T-cell (primary cell): ENCODE measurements at regions not wholly inside any gene's neighbourhood (a gene's known extent, or its start where the extent isn't known, plus 50 kb on each side); places are given as distances from the start of the nearest gene placed in this dataset.

ENCODE experiments used
- ATAC-seq, 4 experiments: fragments of 200-7000 bp in 3 of 4; fragments of 150-1000 bp in 1 of 4; cut with Tn5 transposase; replicated peaks in 1 of 4; 1 replicate in 3 of 4; 2 replicates in 1 of 4; pipeline ENCODE4 v1.10.0; 2021; ENCODE audit warnings: moderate library complexity in 3 of 4, mild to moderate bottlenecking in 2 of 4, moderate number of reproducible peaks in 1 of 4
- CTCF ChIA-PET, 2 donors: fragments of 300-600 bp; sonication (Branson Sonifier 250); formaldehyde crosslinking; loops; one replicate each; lab custom pipeline; 2022; ENCODE audit warnings: antibody characterized with exemption in 2 of 2; lab: Charles Lee
- POLR2A ChIA-PET, 2 donors: fragments of 300-600 bp; sonication (Branson Sonifier 250); formaldehyde crosslinking; loops; one replicate each; lab custom pipeline; 2022; ENCODE audit warnings: antibody characterized with exemption in 2 of 2; lab: Charles Lee
- DNase-seq, 35 experiments: peaks; one replicate each; pipeline versions ENCODE4 v3.0.0 to v3.0.0-alpha.2; 2013 to 2023
- H3K27ac ChIP-seq: one replicate; pipeline ENCODE4 v1.5.1; 2013; ENCODE audit warnings: low read length
- H3K27me3 ChIP-seq, 2 experiments: replicated peaks in 1 of 2; 1 replicate in 1 of 2; 2 replicates in 1 of 2; pipeline versions ENCODE4 v1.6.1 to v1.7.0; 2013; ENCODE audit warnings: low read length in 1 of 2, mixed read lengths in 1 of 2; ENCODE audit not compliant: control insufficient read depth in 2 of 2, insufficient read depth in 2 of 2; ENCODE audit errors: extremely low read depth in 1 of 2
- H3K36me3 ChIP-seq, 2 donors: 1 replicate in 1 of 2; 2 replicates in 1 of 2; pipeline versions ENCODE4 v1.6.1 to v1.7.0; 2013; ENCODE audit warnings: low read length in 1 of 2; ENCODE audit not compliant: control insufficient read depth in 2 of 2, insufficient read depth in 1 of 2; ENCODE audit errors: extremely low read depth in 1 of 2
- H3K4me1 ChIP-seq, 2 experiments: 1 replicate in 1 of 2; 2 replicates in 1 of 2; pipeline versions ENCODE4 v1.6.1 to v1.7.0; 2013; ENCODE audit warnings: low read length in 2 of 2, mixed read lengths in 1 of 2; ENCODE audit not compliant: insufficient read depth in 2 of 2, control insufficient read depth in 1 of 2; ENCODE audit errors: extremely low read depth in 1 of 2
- H3K4me3 ChIP-seq, 2 donors: 1 replicate in 1 of 2; 2 replicates in 1 of 2; pipeline versions ENCODE4 v1.5.1 to v1.7.0; 2013; ENCODE audit warnings: mild to moderate bottlenecking in 2 of 2, low read length in 1 of 2, moderate library complexity in 1 of 2; ENCODE audit not compliant: control insufficient read depth in 1 of 2; ENCODE audit errors: extremely low read depth in 1 of 2
- H3K9me3 ChIP-seq: 2 replicates; pipeline ENCODE4 v1.7.0; 2013
- H3K27ac Mint-ChIP-seq, 2 donors: one replicate each; pipeline ENCODE4 v1.8.0; 2020 to 2021; ENCODE audit warnings: mild to moderate bottlenecking in 2 of 2, mixed read lengths in 2 of 2
- H3K27me3 Mint-ChIP-seq, 2 donors: one replicate each; pipeline ENCODE4 v1.8.0; 2021 to 2022; ENCODE audit warnings: mixed read lengths in 2 of 2
- H3K36me3 Mint-ChIP-seq: one replicate; pipeline ENCODE4 v1.8.0; 2021; ENCODE audit warnings: mixed read lengths
- H3K4me1 Mint-ChIP-seq, 3 donors: one replicate each; pipeline ENCODE4 v1.8.0; 2020 to 2022; ENCODE audit warnings: mixed read lengths in 3 of 3, mild to moderate bottlenecking in 1 of 3
- H3K4me3 Mint-ChIP-seq, 3 donors: one replicate each; pipeline ENCODE4 v1.8.0; 2020 to 2022; ENCODE audit warnings: mild to moderate bottlenecking in 3 of 3, mixed read lengths in 3 of 3, moderate library complexity in 3 of 3
- H3K9me3 Mint-ChIP-seq, 3 donors: one replicate each; pipeline ENCODE4 v1.8.0; 2020 to 2022; ENCODE audit warnings: mixed read lengths in 3 of 3
- WGBS: methylation state at CpG from one replicate; pipeline ENCODE4 v1.1.5; 2013; ENCODE audit warnings: missing lambda C conversion rate; ENCODE audit not compliant: insufficient coverage; 5-methylcytosine and 5-hydroxymethylcytosine counted together

DNA sequence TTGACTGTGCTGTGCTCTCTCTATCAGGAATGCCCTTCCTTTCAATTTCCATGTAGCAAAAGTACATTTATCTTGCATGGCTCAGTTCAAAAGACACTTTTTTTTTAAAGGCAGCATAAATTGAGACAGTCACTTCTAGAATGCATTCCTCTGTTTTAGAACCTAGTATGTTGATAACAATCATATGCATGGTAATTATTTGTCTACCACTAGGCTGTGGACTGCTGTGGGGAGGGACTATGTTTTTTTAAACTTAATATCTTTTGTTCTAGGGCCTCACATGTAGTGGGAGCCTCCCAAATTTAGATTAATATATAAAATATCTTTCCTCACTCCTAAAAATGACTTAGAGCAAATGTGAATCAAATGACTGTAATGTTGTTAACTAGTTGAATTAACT lies 269.9 kb downstream of the MEIS1 start:
- ATAC-seq, result no peak
- CTCF ChIA-PET, result no interaction called here
- no peak overlapping the region for H3K27ac Mint-ChIP-seq

DNA sequence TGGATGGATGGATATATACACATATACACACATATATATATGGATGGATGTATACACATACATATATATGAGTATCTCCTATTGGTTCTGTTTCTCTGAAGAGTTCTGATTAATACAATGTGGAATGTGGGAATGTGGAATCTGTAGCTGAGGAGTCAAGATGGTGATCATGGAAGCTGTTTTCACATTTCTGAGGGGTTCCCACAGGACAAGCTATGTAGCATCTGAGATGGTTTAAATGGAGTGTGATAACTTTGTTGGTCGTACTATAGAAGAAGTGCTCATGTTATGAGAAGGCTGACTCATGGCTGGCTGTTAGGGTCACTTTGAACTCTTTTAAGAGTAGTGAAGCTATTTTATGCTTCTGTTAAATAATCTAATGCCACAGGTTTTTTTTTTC lies 279.7 kb downstream of the MEIS1 start:
- H3K27me3 ChIP-seq, result no peaks in the 10 kb centered on the region
- WGBS, result 60% methylated on average over 1 of the region's 1 CpG
- POLR2A ChIA-PET, result no interaction called here
- DNase-seq (no peak), ATAC-seq (no peak)
- Mint-ChIP-seq H3K9me3 (peaks cover 0 to 6% (median 3%) of the 10 kb centered on the region in 3 donors), H3K36me3 (no peaks in the 10 kb centered on the region), H3K4me1 (no peaks in the 10 kb centered on the region), H3K4me3 (no peak overlapping the region), H3K27me3 (no peaks in the 10 kb centered on the region), H3K27ac (no peak overlapping the region)
- CTCF ChIA-PET, result no interaction called here
- no peaks in the 10 kb centered on the region for H3K36me3 ChIP-seq
- H3K4me1 ChIP-seq, result no peaks in the 10 kb centered on the region
- H3K27ac ChIP-seq, result no peak overlapping the region
- H3K9me3 ChIP-seq, result no peaks in the 10 kb centered on the region
- no peak overlapping the region for H3K4me3 ChIP-seq

More for the DNA sequence above, 269.9 kb downstream of the MEIS1 start:
- Histone ChIP-seq H3K4me1 (no peaks in the 10 kb centered on the region), H3K27me3 (no peaks in the 10 kb centered on the region), H3K27ac (no peak overlapping the region), H3K36me3 (no peaks in the 10 kb centered on the region), H3K4me3 (no peak overlapping the region), H3K9me3 (no peaks in the 10 kb centered on the region)
- Mint-ChIP-seq H3K4me1 (no peaks in the 10 kb centered on the region), H3K9me3 (peaks cover 0 to 3% (median 0%) of the 10 kb centered on the region in 3 donors), H3K27me3 (no peaks in the 10 kb centered on the region), H3K4me3 (no peak overlapping the region), H3K36me3 (no peaks in the 10 kb centered on the region)
- DNase-seq, result no peak
- POLR2A ChIA-PET, result no interaction called here

DNA sequence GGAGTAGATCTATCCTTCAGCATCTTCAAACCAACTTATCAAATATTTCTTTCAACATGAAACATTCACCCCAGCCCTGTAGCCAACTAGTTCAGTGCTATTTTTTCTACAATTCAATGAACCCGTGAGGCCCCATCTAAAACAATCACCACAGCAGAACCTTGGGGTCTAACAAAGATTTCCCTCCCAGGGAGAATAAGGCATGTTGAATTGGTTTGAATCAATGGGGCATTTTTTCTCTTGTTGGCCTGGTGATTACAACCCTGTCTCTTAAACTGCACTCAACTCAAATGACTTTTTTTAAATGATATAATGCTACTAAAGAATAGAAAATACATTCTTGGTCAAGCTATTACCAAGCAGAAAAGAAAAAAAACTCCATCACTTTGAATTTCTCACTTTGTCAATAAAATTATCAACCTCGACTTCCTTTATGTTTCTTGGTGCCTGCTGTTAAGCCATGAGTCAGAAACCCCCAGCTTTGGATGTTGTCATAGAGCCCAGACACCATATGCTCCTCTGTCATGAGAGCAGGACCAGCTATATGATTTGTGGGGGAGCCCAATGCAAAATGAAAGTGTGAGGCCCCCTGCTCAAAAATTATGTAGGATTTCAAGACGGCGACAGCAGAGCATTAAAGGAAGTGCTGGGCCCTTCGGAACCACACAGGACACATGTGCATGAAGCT lies 282.4 kb downstream of the MEIS1 start:
- Histone ChIP-seq H3K27ac (no peak overlapping the region), H3K4me1 (no peaks in the 10 kb centered on the region), H3K4me3 (no peak overlapping the region), H3K27me3 (no peaks in the 10 kb centered on the region), H3K9me3 (no peaks in the 10 kb centered on the region), H3K36me3 (no peaks in the 10 kb centered on the region)
- Mint-ChIP-seq H3K9me3 (peaks cover 0 to 7% (median 3%) of the 10 kb centered on the region in 3 donors), H3K27me3 (no peaks in the 10 kb centered on the region), H3K36me3 (no peaks in the 10 kb centered on the region), H3K4me3 (no peak overlapping the region), H3K27ac (no peak overlapping the region), H3K4me1 (no peaks in the 10 kb centered on the region)
- DNase-seq (no peak), ATAC-seq (no peak)
- CTCF ChIA-PET, result interaction anchor here in 1 of 2 donors (0.6 kb wide), 1 partner anchor 217 kb away, joined by 3 read pairs; no protein-coding TSS in a partner anchor
- POLR2A ChIA-PET, result no interaction called here
- 40% methylated on average over 2 of the region's 5 CpGs for WGBS

DNA sequence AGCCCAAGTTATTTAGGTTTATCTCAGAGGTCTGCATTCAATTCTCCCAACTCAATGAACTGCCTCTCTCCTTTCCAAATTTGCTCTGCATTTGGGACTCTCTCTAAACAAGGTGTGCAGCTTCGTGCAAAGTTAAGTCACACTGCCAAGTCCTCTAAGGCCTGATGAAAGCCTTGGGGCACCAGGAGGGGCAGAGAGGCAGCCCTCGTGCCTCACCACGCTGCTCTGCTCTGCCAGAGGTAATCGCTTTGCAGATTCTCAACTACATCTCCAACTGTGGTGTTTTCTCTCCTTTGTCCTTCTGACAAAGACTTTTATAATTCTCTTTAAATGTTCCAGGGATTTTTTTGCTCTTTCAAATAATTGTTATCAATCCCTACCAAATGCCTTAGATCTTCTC lies 283.0 kb downstream of the MEIS1 start:
- H3K36me3 ChIP-seq, result no peaks in the 10 kb centered on the region
- H3K27me3 Mint-ChIP-seq, result no peaks in the 10 kb centered on the region
- no peak overlapping the region for H3K4me3 ChIP-seq
- H3K27ac Mint-ChIP-seq, result no peak overlapping the region
- H3K27ac ChIP-seq, result no peak overlapping the region
- DNase-seq, result no peak
- H3K9me3 Mint-ChIP-seq, result peaks cover 3 to 6% (median 4%) of the 10 kb centered on the region in 3 donors
- H3K9me3 ChIP-seq, result no peaks in the 10 kb centered on the region
- CTCF ChIA-PET, result interaction anchor here in 1 of 2 donors (0.6 kb wide), 1 partner anchor 218 kb away, joined by 3 read pairs; no protein-coding TSS in a partner anchor
- no peaks in the 10 kb centered on the region for H3K4me1 Mint-ChIP-seq
- H3K4me1 ChIP-seq, result no peaks in the 10 kb centered on the region
- no peak for ATAC-seq
- H3K36me3 Mint-ChIP-seq, result no peaks in the 10 kb centered on the region
- H3K4me3 Mint-ChIP-seq, result no peak overlapping the region
- 80% methylated on average over 1 of the region's 4 CpGs for WGBS
- POLR2A ChIA-PET, result no interaction called here
- H3K27me3 ChIP-seq, result no peaks in the 10 kb centered on the region

DNA sequence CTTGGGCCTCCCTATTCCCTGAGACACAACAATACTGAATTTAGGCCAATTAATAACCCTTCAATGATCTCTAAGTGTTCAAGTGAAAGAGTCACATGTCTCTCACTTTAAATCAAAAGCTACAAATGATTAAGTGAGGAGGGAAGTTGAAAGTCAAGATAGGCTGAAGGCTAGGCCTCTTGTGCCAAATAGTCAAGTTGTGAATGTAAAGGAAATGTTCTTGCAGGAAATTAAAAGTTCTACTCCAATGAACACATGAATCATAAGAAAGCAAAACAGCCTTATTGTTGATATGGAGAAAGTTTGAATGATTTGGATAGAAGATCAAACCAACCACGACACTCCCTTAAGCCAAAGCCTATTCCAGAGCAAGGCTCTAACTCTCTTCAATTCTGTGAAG lies 286.9 kb downstream of the MEIS1 start:
- Histone ChIP-seq H3K27ac (no peak overlapping the region), H3K36me3 (no peaks in the 10 kb centered on the region), H3K9me3 (no peaks in the 10 kb centered on the region), H3K4me1 (no peaks in the 10 kb centered on the region), H3K4me3 (no peak overlapping the region), H3K27me3 (no peaks in the 10 kb centered on the region)
- CTCF ChIA-PET, result no interaction called here
- POLR2A ChIA-PET, result no interaction called here
- Mint-ChIP-seq H3K4me1 (no peaks in the 10 kb centered on the region), H3K4me3 (no peak overlapping the region), H3K36me3 (no peaks in the 10 kb centered on the region), H3K27me3 (no peaks in the 10 kb centered on the region), H3K9me3 (peaks cover 0 to 7% (median 4%) of the 10 kb centered on the region in 3 donors), H3K27ac (no peak overlapping the region)
- ATAC-seq (no peak), DNase-seq (no peak)
- WGBS, result no CpG with 5 or more reads among the region's 1 CpG

DNA sequence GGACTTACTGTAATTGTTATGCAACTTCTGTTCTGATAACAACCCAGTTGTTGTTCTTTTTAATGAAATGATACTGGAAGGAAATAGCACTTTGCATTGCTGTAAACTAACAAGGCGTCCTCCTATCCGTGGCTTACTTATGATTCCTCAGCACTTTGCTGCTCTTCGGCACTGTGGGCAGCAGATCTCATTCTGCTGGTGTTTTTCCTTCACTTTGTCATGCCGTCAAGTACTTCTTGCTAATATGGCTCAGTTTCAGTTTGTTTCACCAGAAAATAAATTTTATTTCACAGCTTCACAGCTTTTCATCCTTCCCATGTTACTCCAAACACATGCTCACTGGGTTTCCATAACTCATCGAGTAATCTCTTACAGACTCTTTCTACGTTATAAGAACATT lies 289.3 kb downstream of the MEIS1 start:
- no peaks in the 10 kb centered on the region for H3K4me1 ChIP-seq
- Mint-ChIP-seq H3K9me3 (peaks cover 4 to 7% (median 5%) of the 10 kb centered on the region in 3 donors), H3K4me3 (no peak overlapping the region), H3K27me3 (peaks cover 0 to 2% of the 10 kb centered on the region in 2 donors), H3K27ac (no peak overlapping the region), H3K4me1 (no peaks in the 10 kb centered on the region), H3K36me3 (no peaks in the 10 kb centered on the region)
- H3K4me3 ChIP-seq, result no peak overlapping the region
- no peaks in the 10 kb centered on the region for H3K9me3 ChIP-seq
- DNase-seq (no peak), ATAC-seq (no peak)
- CTCF ChIA-PET, result no interaction called here
- no peaks in the 10 kb centered on the region for H3K27me3 ChIP-seq
- 78% methylated on average over 5 of the region's 6 CpGs for WGBS
- no peak overlapping the region for H3K27ac ChIP-seq
- POLR2A ChIA-PET, result interaction anchor here in 1 of 2 donors (0.6 kb wide), 1 partner anchor 15 kb away, joined by 3 read pairs; no protein-coding TSS in a partner anchor
- H3K36me3 ChIP-seq, result no peaks in the 10 kb centered on the region
